Urinary bladder (tissue), 3 donors: ENCODE measurements at regions not wholly inside any gene's neighbourhood (a gene's known extent, or its start where the extent isn't known, plus 50 kb on each side); places are given as distances from the start of the nearest gene placed in this dataset.

ENCODE experiments used
- DNase-seq: peaks from one replicate; pipeline ENCODE4 v3.0.0-alpha.2; 2015; ENCODE audit errors: extremely low spot score
- H3K27ac ChIP-seq: one replicate; pipeline ENCODE4 v1.5.1; 2013; ENCODE audit warnings: low read depth, mild to moderate bottlenecking, moderate library complexity
- H3K36me3 ChIP-seq: one replicate; pipeline ENCODE4 v1.6.1; 2013; ENCODE audit warnings: mild to moderate bottlenecking, moderate library complexity; ENCODE audit not compliant: insufficient read depth
- H3K4me1 ChIP-seq: one replicate; pipeline ENCODE4 v1.6.1; 2013; ENCODE audit warnings: mild to moderate bottlenecking, moderate library complexity; ENCODE audit not compliant: insufficient read depth
- H3K4me3 ChIP-seq: one replicate; pipeline ENCODE4 v1.5.1; 2013; ENCODE audit warnings: low read depth, low read length
- WGBS: extraction: QIAGEN DNeasy Blood & Tissue Kit; methylation state at CpG from one replicate; pipeline ENCODE4 v1.1.7; 2013; 5-methylcytosine and 5-hydroxymethylcytosine counted together
- donor health status: healthy with polysubstance abuse.
- donor health status: healthy.

GRCh38 chr1:95951371-95952102, 717.5 kb downstream of the RWDD3 start:
- H3K4me3 ChIP-seq = no peak overlapping the region
- H3K4me1 ChIP-seq = no peaks in the 10 kb centered on the region
- no peak overlapping the region for H3K27ac ChIP-seq
- 52% methylated on average over 12 of the region's 12 CpGs for WGBS
- H3K36me3 ChIP-seq = no peaks in the 10 kb centered on the region
- no peak for DNase-seq

DNA sequence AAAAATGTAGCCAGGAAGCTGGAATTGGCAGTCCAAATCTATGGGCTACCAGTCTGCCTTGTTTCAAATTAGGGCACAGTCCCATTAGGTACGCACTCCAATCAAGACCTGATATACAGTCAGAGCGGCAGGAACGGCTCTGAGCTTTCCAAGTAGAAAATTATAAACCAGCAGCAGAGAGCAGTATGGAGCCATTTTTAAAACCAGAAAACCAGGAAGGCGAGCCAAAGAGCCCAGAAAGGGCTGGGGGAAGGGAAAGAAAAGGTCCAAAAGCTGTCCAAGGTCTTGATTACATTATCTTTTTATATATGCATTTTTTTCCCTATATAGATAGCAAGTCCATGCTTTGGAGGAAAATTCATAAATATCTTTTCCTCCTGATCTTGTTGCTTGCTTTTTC, 719.0 kb downstream of the RWDD3 start:
- no peaks in the 10 kb centered on the region for H3K36me3 ChIP-seq
- DNase-seq = peak; percentile 52
- WGBS = 11% methylated on average over 4 of the region's 4 CpGs

DNA sequence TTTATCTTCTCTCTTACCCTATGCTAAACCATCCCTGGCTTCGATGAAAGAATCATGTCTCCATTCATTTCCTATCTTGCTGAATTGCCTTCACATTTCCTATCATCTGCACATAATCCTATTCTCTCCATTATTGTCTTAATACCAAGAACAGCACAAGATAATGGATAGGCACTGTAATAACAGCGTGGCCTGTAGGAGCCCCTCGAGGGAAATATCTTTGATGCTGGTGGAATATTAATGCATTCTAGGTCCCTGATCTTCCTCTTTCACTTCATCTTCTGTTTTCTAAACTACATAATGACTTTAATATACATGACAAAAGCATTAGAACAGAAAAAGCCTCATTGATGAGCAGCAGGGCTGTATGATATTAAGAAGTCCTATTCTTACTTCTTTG, 720.6 kb downstream of the RWDD3 start:
- WGBS = 92% methylated on average over 3 of the region's 3 CpGs
- H3K27ac ChIP-seq = no peak overlapping the region

More for the DNA sequence above, 719.0 kb downstream of the RWDD3 start:
- H3K4me3 ChIP-seq = no peak overlapping the region
- H3K4me1 ChIP-seq = no peaks in the 10 kb centered on the region
- H3K27ac ChIP-seq = no peak overlapping the region

GRCh38 chr1:95956215-95956614, 722.2 kb downstream of the RWDD3 start:
- DNase-seq = no peak
- Histone ChIP-seq H3K4me1 (no peaks in the 10 kb centered on the region), H3K36me3 (no peaks in the 10 kb centered on the region), H3K4me3 (no peak overlapping the region), H3K27ac (no peak overlapping the region)

More for the DNA sequence above, 720.6 kb downstream of the RWDD3 start:
- no peak overlapping the region for H3K4me3 ChIP-seq
- no peaks in the 10 kb centered on the region for H3K4me1 ChIP-seq
- DNase-seq = no peak
- H3K36me3 ChIP-seq = no peaks in the 10 kb centered on the region

DNA sequence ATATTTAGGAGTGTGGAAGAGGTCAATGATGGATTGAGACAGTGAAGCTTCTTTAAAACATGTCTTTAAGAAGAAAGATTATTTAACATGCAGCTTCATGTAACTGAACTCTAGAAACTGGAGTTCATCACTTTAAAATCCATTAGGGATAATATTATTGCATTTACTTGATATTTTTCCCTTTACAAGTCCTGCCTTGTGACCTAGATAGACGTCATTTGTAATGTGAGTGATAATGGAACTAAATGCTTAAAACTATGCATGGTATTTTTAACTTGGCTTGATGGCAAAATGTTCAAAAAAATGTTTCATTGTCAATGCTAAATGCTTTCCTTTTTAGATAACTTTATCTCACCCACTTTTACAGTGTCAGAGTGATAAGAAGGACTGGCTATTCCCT, 723.7 kb downstream of the RWDD3 start:
- Histone ChIP-seq H3K4me3 (no peak overlapping the region), H3K27ac (no peak overlapping the region), H3K4me1 (no peaks in the 10 kb centered on the region), H3K36me3 (no peaks in the 10 kb centered on the region)
- DNase-seq = no peak
- WGBS = 21% methylated on average over 1 of the region's 1 CpG

GRCh38 chr1:95966866-95967265, 732.9 kb downstream of the RWDD3 start:
- Histone ChIP-seq H3K27ac (no peak overlapping the region), H3K36me3 (no peaks in the 10 kb centered on the region)
- no peak for DNase-seq

GRCh38 chr1:95974586-95974985, 740.6 kb downstream of the RWDD3 start:
- H3K27ac ChIP-seq = no peak overlapping the region
- H3K36me3 ChIP-seq = no peaks in the 10 kb centered on the region
- H3K4me1 ChIP-seq = no peaks in the 10 kb centered on the region
- no peak overlapping the region for H3K4me3 ChIP-seq
- no peak for DNase-seq

More at GRCh38 chr1:95966866-95967265, 732.9 kb downstream of the RWDD3 start:
- H3K4me1 ChIP-seq = no peaks in the 10 kb centered on the region
- no peak overlapping the region for H3K4me3 ChIP-seq

DNA sequence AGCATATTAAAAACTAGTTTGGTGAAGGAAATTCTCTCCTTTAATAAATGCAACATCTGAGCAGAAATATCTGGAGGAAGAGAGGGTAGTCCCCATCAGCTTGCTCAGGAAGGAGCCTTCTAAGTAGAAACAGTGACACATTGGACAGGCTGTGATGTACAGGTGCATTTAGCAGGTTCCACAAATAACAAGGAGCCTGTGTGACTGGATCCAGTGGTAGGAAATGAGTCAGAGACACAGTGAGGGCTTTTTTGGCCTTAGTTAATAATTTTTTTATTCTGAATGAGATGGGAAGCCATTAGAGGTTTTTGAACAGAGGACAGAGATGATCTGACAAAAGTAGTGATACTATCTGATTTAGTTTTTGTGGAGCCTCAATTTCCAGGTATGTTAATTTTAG, 738.9 kb upstream of the PTBP2 start:
- no peaks in the 10 kb centered on the region for H3K36me3 ChIP-seq

DNA sequence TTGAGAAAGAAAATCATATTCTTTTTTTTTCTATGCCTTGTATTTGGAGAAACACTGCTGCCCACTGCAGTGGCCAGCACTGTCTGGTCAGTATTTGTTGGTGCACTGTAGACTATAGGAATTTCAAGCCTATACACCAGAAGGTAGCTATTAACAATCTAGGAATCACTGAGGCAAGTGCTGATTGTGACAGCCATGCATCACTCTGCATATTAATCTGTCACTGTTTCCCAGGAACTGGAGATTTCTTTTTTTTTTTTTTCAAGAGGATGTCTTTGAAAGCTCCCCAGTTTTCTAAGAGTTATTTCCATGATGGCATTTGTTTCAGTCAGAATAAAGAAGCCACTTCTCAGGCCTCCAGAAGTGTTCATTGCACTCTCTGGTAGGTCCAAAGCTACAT, 737.8 kb upstream of the PTBP2 start:
- Histone ChIP-seq H3K4me1 (no peaks in the 10 kb centered on the region), H3K4me3 (no peak overlapping the region), H3K27ac (no peak overlapping the region), H3K36me3 (no peaks in the 10 kb centered on the region)
- DNase-seq = no peak

More for the DNA sequence above, 738.9 kb upstream of the PTBP2 start:
- Histone ChIP-seq H3K4me1 (no peaks in the 10 kb centered on the region), H3K4me3 (no peak overlapping the region), H3K27ac (no peak overlapping the region)
- no peak for DNase-seq

- peak; percentile 37 for DNase-seq
- H3K27ac ChIP-seq = no peak overlapping the region
- no peaks in the 10 kb centered on the region for H3K36me3 ChIP-seq
- H3K4me1 ChIP-seq = no peaks in the 10 kb centered on the region
- no peak overlapping the region for H3K4me3 ChIP-seq
- WGBS = 29% methylated on average over 1 of the region's 1 CpG
Observed at GRCh38 chr1:95984798-95985374, 736.7 kb upstream of the PTBP2 start.

- H3K27ac ChIP-seq = no peak overlapping the region
- H3K36me3 ChIP-seq = no peaks in the 10 kb centered on the region
- DNase-seq = no peak
- 67% methylated on average over 2 of the region's 2 CpGs for WGBS
- no peak overlapping the region for H3K4me3 ChIP-seq
- H3K4me1 ChIP-seq = no peaks in the 10 kb centered on the region
Observed at GRCh38 chr1:95990033-95990432, 731.6 kb upstream of the PTBP2 start.

- WGBS = 85% methylated on average over 2 of the region's 2 CpGs
- no peak overlapping the region for H3K27ac ChIP-seq
- no peaks in the 10 kb centered on the region for H3K4me1 ChIP-seq
- H3K4me3 ChIP-seq = no peak overlapping the region
- no peak for DNase-seq
- no peaks in the 10 kb centered on the region for H3K36me3 ChIP-seq
Observed at GRCh38 chr1:95991787-95992520, 729.6 kb upstream of the PTBP2 start.

GRCh38 chr1:95994643-95995042, 726.9 kb upstream of the PTBP2 start:
- no peaks in the 10 kb centered on the region for H3K4me1 ChIP-seq
- H3K4me3 ChIP-seq = no peak overlapping the region
- no peak for DNase-seq
- WGBS = 48% methylated on average over 1 of the region's 1 CpG
- no peaks in the 10 kb centered on the region for H3K36me3 ChIP-seq
- H3K27ac ChIP-seq = no peak overlapping the region

DNA sequence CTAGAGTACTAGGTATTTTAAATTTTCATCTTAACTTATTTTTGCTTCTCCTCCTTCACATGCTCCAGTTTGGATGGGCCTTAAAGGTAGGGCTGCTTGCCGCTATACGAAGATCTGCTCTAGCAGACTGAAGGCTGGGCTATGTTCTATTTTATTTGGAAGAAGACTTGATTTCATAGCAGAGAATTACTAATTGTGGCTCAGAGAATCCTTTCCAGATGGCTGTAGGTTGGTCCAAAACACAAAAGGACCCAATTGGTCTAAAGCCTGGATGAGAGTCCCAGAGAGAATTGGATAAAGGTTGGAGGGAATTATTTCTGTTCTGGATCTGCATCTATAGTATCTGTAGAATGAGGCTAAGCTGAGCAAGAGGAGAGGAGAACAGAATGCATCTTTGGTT, 719.4 kb upstream of the PTBP2 start:
- no peaks in the 10 kb centered on the region for H3K36me3 ChIP-seq
- 80% methylated on average over 2 of the region's 2 CpGs for WGBS
- H3K27ac ChIP-seq = no peak overlapping the region

More for the DNA sequence above, 719.4 kb upstream of the PTBP2 start:
- Histone ChIP-seq H3K4me3 (no peak overlapping the region), H3K4me1 (no peaks in the 10 kb centered on the region)
- DNase-seq = no peak
